GM18505 (cell line): ENCODE measurements at regions not wholly inside any gene's neighbourhood (a gene's known extent, or its start where the extent isn't known, plus 50 kb on each side); places are given as distances from the start of the nearest gene placed in this dataset.

Experiments
- ATAC-seq: cut with Tn5 transposase; IDR thresholded peaks from one replicate; pipeline ENCODE4 v1.9.1; 2021; ENCODE audit not compliant: unreplicated experiment
- POLR2A ChIP-seq: IDR thresholded peaks from 4 replicates; pipeline ENCODE4 v1.6.1; 2011; ENCODE audit warnings: borderline replicate concordance; ENCODE audit not compliant: insufficient read depth, insufficient read length; ENCODE audit errors: extremely low read depth

- TF ChIP-seq POLR2A = no peak
- no peak for ATAC-seq
These were observed 165.8 kb upstream of the GPR12 start for GRCh38 chr13:26926371-26926770.

- no peak for ATAC-seq
- TF ChIP-seq POLR2A = no peak
These were observed 163.4 kb upstream of the GPR12 start for GRCh38 chr13:26923824-26924605.

DNA sequence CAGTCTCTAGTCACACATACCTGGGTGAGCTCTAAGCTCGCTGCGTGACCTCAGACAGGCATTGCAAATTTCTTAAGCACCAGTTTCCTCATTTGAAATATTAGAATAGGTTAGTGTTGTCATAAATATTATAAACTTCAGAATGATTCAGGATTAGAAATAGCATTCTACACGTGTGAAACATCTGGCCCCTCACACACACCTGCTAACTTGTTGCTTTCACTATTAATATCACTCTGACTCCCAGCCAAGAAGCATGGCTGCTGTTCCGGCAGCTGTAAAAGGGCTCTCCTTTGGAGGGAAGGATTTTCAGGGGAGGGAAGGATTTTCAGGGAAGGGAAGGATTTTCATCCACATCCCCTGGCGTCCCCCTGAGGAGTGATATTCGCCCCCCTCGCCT is 161.3 kb upstream of the GPR12 start:
- no peak for TF ChIP-seq POLR2A
- ATAC-seq = no peak

GRCh38 chr13:26920614-26921355 is 160.2 kb upstream of the GPR12 start:
- ATAC-seq = no peak
- no peak for TF ChIP-seq POLR2A

DNA sequence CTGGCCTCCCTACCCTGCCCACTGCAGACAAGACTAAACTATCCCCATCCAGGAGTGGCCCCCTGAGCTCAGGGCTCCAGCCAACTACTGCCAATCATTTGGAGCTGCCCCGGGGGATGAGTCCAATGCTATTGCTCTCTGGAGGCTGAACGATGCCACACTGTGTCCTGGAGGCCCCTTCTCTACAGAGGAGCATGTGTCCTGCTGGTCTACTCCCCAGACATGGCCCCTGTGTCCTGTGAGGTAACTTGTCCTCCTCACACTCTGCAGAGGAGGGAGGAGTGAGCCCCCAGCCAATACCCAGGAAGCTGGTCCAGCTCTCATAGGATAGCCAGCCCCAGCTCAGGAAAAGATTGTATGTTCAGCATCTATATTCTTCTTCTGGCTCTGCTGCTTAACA is 159.1 kb upstream of the GPR12 start:
- no peak for ATAC-seq
- TF ChIP-seq POLR2A = no peak

DNA sequence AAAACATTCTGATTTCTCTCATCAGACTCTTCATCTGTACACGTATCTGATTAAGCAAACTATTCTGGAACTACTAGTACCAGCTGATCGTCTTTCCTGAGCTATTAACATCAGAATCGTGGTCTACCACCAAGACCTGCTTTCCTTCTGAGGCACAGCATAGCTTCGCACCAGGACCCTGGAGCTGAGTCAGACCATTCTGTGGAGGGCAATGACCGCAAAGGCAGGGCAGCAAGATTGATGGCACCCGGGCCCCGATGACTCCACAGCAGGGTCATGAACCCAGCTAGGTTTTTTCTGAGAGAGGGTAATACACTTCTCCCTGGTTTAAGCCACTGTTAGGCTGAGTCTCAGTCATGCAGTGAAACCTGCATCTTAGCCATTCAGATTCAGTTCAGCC is 158.7 kb upstream of the GPR12 start:
- ATAC-seq = no peak
- TF ChIP-seq POLR2A = no peak

DNA sequence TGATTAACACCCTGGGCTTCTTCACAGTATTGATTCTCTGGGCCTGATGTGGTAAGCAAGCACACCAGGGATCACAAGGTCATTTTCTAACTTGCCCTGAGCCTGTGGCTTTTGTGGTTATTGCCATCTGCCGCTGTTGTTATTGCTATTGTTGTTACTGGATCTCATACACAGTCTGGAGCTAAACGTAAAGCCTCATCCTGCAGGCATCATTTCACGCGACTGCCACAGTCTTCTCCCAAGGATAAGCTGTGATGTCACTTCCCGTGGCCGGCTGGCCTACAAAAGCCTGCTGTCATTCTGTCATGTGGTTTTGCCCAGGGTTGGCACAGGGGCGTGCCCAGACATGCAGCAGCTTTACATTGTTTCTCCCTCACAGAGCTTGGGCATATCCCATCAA is 154.0 kb upstream of the GPR12 start:
- no peak for TF ChIP-seq POLR2A
- no peak for ATAC-seq

DNA sequence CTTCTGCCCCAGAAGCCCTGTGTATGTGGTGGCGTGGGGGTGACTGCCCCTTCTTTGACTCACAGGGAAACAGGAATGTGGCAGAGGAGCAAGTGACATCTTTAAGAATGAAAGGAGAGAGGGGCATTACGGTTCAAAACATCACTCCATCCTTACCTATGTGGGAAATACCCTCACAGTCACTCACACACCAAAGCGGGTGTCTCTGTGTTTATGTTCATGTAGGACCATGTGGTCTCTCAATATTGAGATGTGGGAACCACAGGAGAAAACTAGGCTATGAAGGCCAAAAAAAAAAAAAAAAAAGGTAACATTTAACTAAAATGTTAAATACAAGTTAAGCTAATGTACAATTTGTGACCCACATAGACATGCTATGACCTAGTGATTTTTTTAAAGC is 153.6 kb upstream of the GPR12 start:
- no peak for ATAC-seq
- TF ChIP-seq POLR2A = no peak

DNA sequence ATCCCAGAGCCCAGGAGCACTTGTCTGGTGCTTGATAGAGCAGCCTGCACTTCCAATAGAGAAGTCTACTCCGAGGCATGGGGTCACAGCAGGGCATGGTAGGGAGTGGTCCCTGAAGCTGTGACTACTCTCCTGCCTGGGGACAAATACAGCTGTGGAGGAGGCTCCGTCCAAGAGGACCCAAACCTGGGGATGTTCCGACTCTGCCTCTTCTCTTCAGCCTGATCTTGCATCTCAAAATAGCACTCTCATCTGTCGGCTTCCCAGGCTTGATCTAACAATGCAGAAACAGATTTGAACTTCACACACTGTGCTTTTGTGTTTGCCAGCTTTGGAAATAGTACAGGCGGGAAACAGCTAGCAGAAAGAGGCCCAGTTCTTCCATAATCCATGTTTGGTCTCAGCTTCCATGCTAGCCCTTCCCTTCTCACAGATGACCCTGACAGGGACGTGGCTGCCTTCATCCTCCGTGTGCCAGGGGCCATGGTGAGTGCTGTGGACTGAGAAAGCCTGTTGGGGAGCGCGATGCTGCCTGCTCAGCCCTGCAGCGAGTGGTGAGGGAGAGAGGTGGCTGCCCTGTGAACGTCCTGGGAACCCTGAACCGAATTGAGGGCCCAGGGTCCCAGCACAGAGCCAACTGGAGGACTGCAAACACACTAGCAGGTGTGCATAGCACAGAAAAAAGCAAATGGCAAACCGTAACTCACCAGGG is 150.3 kb upstream of the GPR12 start:
- no peak for ATAC-seq
- TF ChIP-seq POLR2A = no peak

DNA sequence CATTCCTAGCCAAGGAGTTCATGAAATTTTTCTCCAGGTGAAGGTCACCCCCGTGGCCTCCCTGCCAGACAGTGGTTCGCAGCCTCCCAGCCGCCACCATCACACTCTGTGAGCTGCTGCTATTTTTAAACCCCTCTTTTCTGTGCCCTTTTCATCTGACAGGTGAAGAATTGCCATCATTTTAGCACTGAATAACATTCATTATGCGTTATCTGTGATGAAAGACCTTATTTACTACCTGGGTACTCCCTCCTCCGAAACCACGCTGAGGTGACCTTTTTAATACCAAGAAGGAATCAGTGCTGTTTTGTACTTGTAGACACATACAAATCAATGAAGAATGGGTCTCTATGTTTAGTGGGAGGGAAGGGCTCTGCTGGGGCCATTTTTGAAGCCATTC is 148.9 kb upstream of the GPR12 start:
- no peak for TF ChIP-seq POLR2A
- no peak for ATAC-seq

- no peak for TF ChIP-seq POLR2A
- ATAC-seq = no peak
These were observed 147.5 kb upstream of the GPR12 start for GRCh38 chr13:26908126-26908525.

GRCh38 chr13:26899202-26899601 is 138.6 kb upstream of the GPR12 start:
- TF ChIP-seq POLR2A = no peak
- no peak for ATAC-seq

DNA sequence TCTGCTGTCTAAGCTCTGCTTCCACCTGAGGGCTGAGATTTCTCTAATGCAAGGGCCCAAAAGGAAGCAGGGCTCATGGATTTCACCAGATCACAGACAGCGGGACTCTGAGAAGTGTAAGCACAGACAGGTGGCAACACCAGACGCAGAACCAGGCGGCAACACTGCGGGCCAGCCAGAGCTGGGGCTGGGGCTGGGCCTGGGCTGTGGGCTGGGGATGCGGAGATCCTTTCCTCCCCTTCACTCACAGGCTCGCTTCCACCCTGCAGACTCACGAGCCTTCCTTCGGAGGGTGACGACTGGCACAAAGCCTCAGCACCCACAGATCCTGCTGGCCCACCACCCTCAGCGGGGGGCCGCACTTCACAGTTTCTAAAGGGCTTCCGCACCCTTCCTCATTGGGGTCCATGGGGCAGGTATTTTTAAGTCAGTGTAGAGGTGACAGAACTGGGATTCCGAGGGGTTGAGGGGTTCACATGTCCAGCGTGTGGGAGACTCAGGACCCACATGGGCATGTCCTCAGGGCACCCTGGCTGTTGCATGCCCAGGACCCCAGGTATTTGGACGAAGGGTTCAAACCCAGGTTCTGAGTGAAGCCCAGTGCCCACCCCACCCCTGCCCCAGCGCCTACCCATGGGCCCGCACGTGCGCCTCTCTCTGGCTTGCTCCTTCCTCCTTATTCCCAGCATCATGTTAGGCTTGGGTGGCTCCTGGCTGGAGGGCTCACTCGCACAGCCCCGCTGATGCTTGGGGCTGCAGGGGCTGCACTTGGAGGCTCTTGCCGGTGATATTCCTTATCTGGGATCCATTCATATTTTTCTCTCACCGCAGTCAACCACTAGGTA is 137.3 kb upstream of the GPR12 start:
- no peak for ATAC-seq
- no peak for TF ChIP-seq POLR2A
